ENCODE measurements at regions not wholly inside any gene's neighbourhood (a gene's known extent, or its start where the extent isn't known, plus 50 kb on each side); places are given as distances from the start of the nearest gene placed in this dataset.

- Mint-ChIP-seq H3K4me3 (ENCODE audit: unreplicated experiment) (no peak overlapping the region), H3K27me3 (ENCODE audit: unreplicated experiment) (peaks cover 1% of the 10 kb centered on the region), H3K36me3 (ENCODE audit: unreplicated experiment) (no peaks in the 10 kb centered on the region), H3K4me1 (ENCODE audit: low read depth, unreplicated experiment) (peaks cover 9% of the 10 kb centered on the region), H3K27ac (ENCODE audit: unreplicated experiment) (no peak overlapping the region), H3K9me3 (ENCODE audit: unreplicated experiment) (peaks cover 6% of the 10 kb centered on the region)
- no peak for TF ChIP-seq CTCF (IDR thresholded peaks at IDR 0.05; ENCODE audit: partially characterized antibody, unreplicated experiment)
- DNase-seq: no peak
Observed at GRCh38 chr2:200746301-200746700, 65.4 kb upstream of the BZW1 start.

DNA sequence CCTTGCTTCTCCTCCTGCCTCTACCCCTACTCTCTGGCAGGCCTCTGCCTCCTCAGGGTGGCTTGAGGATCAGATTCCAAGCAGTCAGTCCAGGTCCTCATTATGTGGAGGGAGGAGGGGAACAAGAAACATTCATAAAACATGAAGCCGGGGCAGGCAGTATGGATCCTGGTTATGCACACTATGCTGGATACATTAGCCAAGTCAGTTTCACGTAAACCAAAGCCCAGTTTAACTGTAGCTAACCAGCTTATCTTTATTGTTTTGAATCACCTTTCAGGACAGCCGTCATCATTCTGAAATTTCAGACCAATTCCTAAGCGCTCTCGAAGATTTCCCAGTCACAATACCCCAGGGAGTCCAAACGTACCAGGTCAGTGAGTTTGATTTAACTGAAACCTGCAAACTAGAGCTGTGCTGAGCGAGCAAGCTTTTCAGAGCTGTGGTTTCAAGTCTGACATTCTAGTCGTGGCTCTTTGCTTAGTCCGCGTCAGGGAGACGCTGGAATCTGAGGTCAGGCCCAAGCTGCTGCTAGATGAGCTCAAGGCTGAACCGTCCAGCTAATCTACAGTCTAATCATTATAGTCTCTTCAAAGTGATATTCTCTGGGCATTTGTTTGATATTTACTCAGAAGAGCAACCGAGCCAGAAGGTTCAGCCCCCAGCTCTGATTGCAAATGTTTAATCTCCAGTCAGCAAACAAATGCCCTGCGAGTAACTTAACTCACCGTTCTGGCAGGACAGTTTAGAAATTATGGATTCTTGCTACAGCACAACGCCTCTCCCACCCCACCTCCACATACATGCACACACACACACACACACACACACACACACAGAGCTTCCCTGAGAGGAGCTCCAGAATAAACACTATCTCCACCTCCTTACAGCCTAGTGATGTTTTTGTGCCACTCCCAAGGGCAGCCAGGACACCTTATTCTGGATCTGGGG is 63.8 kb upstream of the BZW1 start:
- peaks cover 9% of the 10 kb centered on the region for H3K4me1 Mint-ChIP-seq (ENCODE audit: low read depth, unreplicated experiment)

GRCh38 chr2:200748779-200749178 is 62.9 kb upstream of the BZW1 start:
- no peak overlapping the region for H3K4me3 Mint-ChIP-seq (ENCODE audit: unreplicated experiment)
- no peak for DNase-seq
- H3K27ac Mint-ChIP-seq (ENCODE audit: unreplicated experiment): no peak overlapping the region
- H3K36me3 Mint-ChIP-seq (ENCODE audit: unreplicated experiment): no peaks in the 10 kb centered on the region
- TF ChIP-seq CTCF (IDR thresholded peaks at IDR 0.05; ENCODE audit: partially characterized antibody, unreplicated experiment): no peak
- H3K4me1 Mint-ChIP-seq (ENCODE audit: low read depth, unreplicated experiment): peaks cover 10% of the 10 kb centered on the region
- peaks cover 6% of the 10 kb centered on the region for H3K9me3 Mint-ChIP-seq (ENCODE audit: unreplicated experiment)
- H3K27me3 Mint-ChIP-seq (ENCODE audit: unreplicated experiment): peaks cover 1% of the 10 kb centered on the region

More for the DNA sequence above, 63.8 kb upstream of the BZW1 start:
- peaks cover 1% of the 10 kb centered on the region for H3K27me3 Mint-ChIP-seq (ENCODE audit: unreplicated experiment)
- H3K36me3 Mint-ChIP-seq (ENCODE audit: unreplicated experiment): no peaks in the 10 kb centered on the region
- H3K4me3 Mint-ChIP-seq (ENCODE audit: unreplicated experiment): peak overlapping the region; percentile 20
- DNase-seq: no peak
- no peak for TF ChIP-seq CTCF (IDR thresholded peaks at IDR 0.05; ENCODE audit: partially characterized antibody, unreplicated experiment)
- H3K27ac Mint-ChIP-seq (ENCODE audit: unreplicated experiment): no peak overlapping the region
- H3K9me3 Mint-ChIP-seq (ENCODE audit: unreplicated experiment): peaks cover 6% of the 10 kb centered on the region

DNA sequence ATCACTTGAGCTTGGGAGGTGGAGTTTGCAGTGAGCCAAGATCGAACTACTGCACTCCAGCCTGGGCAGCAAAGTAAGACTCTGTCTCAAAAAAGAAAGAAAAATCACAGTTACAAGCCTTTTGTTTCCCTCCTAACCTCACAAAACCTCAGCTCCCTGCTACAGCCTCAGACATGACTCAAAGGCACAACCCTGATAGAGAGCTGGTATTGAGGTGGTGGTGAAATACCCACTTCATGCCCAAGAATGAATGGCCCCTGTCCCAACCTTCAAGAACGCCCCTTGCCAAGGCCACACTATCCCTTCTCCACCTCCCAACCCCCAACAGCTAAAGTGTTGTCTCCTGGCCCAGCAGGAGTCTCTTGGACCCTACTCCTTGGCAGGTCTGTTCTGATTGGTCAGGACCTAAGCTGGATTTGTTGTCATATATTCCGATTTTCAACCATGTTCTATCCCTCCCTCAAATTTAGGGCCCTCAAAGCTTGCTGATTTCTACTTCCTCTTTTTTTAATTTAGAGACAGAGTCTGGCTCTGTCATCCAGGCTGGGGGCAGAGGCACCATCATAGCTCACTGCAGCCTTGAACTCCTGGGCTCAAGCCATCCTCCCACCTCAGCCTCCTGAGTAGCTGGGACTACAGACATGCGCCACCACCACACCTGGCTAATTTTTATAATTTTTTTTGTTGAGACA is 61.9 kb upstream of the BZW1 start:
- Mint-ChIP-seq H3K27me3 (ENCODE audit: unreplicated experiment) (peaks cover 1% of the 10 kb centered on the region), H3K27ac (ENCODE audit: unreplicated experiment) (no peak overlapping the region), H3K4me3 (ENCODE audit: unreplicated experiment) (no peak overlapping the region), H3K4me1 (ENCODE audit: low read depth, unreplicated experiment) (peaks cover 10% of the 10 kb centered on the region), H3K9me3 (ENCODE audit: unreplicated experiment) (peaks cover 6% of the 10 kb centered on the region), H3K36me3 (ENCODE audit: unreplicated experiment) (no peaks in the 10 kb centered on the region)
- no peak for DNase-seq
- no peak for TF ChIP-seq CTCF (IDR thresholded peaks at IDR 0.05; ENCODE audit: partially characterized antibody, unreplicated experiment)

All from glutamatergic neuron (in vitro differentiated cells).